Activated naive CD8-positive, alpha-beta T cell treated with anti-CD3 and anti-CD28 coated beads, Interleukin-2, amount 10 ng/mL, durations not matched to agents 7 days and 5 days (primary cell): ENCODE measurements at regions not wholly inside any gene's neighbourhood (a gene's known extent, or its start where the extent isn't known, plus 50 kb on each side); places are given as distances from the start of the nearest gene placed in this dataset.
"Not testable (repeated sequence)": the region's sequence is repeated elsewhere in the genome, so short reads cannot be mapped to it uniquely, and the experiment has no call there.

Source experiments
- ATAC-seq: fragments of 150-1000 bp; cut with Tn5 transposase; one replicate; pipeline ENCODE4 v1.10.0; 2021; ENCODE audit warnings: low read depth, moderate library complexity
- POLR2A ChIA-PET: fragments of 350-600 bp; sonication (Branson Sonifier 250); formaldehyde crosslinking; loops from one replicate; lab custom pipeline; 2021; ENCODE audit warnings: antibody characterized with exemption; lab: Charles Lee
- DNase-seq: peaks from one replicate; pipeline ENCODE4 v3.0.0; 2021
- H3K27ac Mint-ChIP-seq: one replicate; pipeline ENCODE4 v1.8.0; 2022; ENCODE audit warnings: mild to moderate bottlenecking, mixed read lengths
- H3K27me3 Mint-ChIP-seq: one replicate; pipeline ENCODE4 v1.8.0; 2022; ENCODE audit warnings: mild to moderate bottlenecking, moderate library complexity, mixed read lengths
- H3K36me3 Mint-ChIP-seq: one replicate; pipeline ENCODE4 v1.8.0; 2021; ENCODE audit warnings: mild to moderate bottlenecking, mixed read lengths
- H3K4me1 Mint-ChIP-seq: one replicate; pipeline ENCODE4 v1.8.0; 2021; ENCODE audit warnings: mixed read lengths
- H3K4me3 Mint-ChIP-seq: one replicate; pipeline ENCODE4 v1.8.0; 2022; ENCODE audit warnings: mild to moderate bottlenecking, moderate library complexity, mixed read lengths
- H3K9me3 Mint-ChIP-seq: one replicate; pipeline ENCODE4 v1.8.0; 2021; ENCODE audit warnings: mixed read lengths

DNA sequence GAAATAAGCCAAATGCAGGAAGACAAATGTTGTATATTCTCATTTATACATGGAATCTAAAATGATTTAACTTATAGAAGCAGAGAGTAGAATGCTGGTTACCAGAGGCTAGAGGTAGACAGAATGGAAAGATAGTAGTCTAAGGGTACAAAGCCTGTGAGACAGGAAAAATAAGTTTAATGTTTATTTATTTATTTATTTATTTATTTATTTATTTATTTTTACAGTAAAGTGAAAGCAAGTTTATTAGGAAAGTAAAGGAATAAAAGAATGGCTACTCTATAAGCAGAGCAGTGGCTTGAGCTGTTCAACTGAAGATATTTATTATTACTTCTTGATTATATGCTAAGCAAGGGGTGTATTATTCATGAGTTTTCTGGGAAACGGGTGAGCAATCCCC, 203.2 kb downstream of the LAS1L start:
- no peak overlapping the region for H3K27ac Mint-ChIP-seq
- H3K9me3 Mint-ChIP-seq: peaks cover 1% of the 10 kb centered on the region
- H3K27me3 Mint-ChIP-seq: no peaks in the 10 kb centered on the region
- no peak for ATAC-seq
- H3K36me3 Mint-ChIP-seq: no peaks in the 10 kb centered on the region
- POLR2A ChIA-PET: no interaction called here
- H3K4me1 Mint-ChIP-seq: no peaks in the 10 kb centered on the region
- DNase-seq: no peak
- no peak overlapping the region for H3K4me3 Mint-ChIP-seq

DNA sequence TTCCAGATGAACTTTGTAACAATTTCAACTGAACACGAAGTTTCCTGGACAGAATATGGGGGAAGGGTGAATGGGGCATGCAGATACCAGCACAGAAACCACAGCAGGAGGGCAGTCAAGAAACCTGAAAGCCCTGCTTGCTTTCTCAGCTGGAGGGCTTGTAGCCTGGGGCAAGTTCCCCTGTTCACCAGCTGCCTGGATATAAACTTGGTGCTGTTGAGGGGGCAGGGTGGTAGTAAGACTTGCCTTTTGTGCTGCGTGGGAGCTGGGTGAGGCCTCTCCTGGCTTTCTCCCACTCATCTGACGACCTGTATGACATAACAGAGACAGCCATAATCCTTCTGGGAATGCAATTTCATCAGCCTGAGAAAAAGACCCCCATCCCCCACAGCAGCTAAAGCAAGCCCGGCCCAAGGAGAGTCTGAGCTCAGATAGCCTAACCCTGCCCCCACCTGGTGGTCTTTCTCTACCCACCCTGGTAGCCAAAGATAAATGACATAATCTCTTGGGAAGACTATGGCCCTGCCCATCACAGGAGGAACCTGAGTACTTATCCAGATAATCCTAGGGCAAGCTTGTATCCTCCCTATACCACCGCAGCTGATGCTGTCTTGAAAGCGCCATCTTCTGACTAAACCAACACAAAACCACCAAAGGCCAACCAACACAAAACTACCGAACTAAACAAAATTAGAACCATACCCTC, 234.3 kb downstream of the LAS1L start:
- H3K4me3 Mint-ChIP-seq: no peak overlapping the region
- no peaks in the 10 kb centered on the region for H3K36me3 Mint-ChIP-seq
- H3K27me3 Mint-ChIP-seq: no peaks in the 10 kb centered on the region
- POLR2A ChIA-PET: no interaction called here
- DNase-seq (no peak), ATAC-seq (no peak)
- peaks cover 4% of the 10 kb centered on the region for H3K9me3 Mint-ChIP-seq
- H3K27ac Mint-ChIP-seq: no peak overlapping the region
- H3K4me1 Mint-ChIP-seq: no peaks in the 10 kb centered on the region

DNA sequence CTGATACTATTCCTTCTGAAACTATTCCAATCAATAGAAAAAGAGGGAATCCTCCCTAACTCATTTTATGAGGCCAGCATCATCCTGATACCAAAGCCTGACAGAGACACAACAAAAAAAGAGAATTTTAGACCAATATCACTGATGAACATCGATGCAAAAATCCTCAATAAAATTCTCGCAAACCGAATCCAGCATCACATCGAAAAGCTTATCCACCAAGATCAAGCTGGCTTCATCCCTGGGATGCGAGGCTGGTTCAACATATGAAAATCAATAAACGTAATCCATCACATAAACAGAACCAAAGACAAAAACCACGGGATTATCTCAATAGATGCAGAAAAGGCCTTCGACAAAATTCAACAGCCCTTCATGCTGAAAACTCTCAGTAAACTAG, 251.7 kb downstream of the LAS1L start:
- H3K9me3 Mint-ChIP-seq: not testable (repeated sequence)

DNA sequence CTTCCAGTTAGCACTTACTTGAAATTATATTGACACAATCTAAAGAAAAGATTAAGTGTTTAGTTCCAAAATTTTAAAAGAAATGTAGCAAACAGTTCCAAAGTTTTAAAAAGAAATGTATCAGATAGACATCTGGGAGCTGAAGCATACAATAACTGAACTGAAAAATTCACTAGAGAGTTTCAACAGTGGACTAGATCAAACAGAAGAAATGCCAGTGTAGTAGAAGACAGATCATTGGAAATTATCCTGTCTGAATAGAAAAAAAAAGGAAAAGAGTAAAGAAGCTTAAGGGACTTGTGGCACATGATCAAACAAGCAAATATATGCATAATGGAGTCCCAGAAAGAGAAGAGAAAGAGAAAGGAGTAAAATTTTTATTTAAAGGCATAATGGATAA, 261.4 kb downstream of the LAS1L start:
- Mint-ChIP-seq H3K4me3 (no peak overlapping the region), H3K9me3 (peaks cover 6% of the 10 kb centered on the region), H3K27ac (no peak overlapping the region), H3K36me3 (peaks cover 2% of the 10 kb centered on the region), H3K27me3 (no peaks in the 10 kb centered on the region), H3K4me1 (no peaks in the 10 kb centered on the region)
- DNase-seq (no peak), ATAC-seq (no peak)
- POLR2A ChIA-PET: no interaction called here

More for the DNA sequence above, 251.7 kb downstream of the LAS1L start:
- H3K27me3 Mint-ChIP-seq, H3K27ac Mint-ChIP-seq, DNase-seq, ATAC-seq, H3K4me1 Mint-ChIP-seq, POLR2A ChIA-PET, H3K36me3 Mint-ChIP-seq, H3K4me3 Mint-ChIP-seq: not testable (repeated sequence)

DNA sequence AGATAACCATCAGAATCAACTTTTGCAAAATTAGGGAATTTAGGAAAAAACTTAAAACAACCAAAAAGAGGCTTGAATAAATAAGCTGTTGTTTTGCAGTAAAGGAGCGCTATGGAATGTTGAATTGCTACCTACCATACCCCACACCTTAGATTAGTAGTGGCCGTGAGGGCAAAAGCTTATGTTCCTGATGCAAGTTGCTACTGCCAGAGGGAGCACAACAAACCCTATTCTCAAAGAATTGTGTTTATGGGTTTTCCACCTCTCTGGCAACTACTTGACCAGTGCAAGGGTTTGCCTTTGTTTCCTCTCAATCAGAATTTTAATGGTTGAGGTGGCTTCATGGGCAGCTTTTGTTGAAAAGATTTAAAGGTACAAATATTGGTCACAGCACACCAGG, 268.1 kb downstream of the LAS1L start:
- POLR2A ChIA-PET: no interaction called here
- Mint-ChIP-seq H3K9me3 (peaks cover 2% of the 10 kb centered on the region), H3K4me3 (no peak overlapping the region), H3K36me3 (no peaks in the 10 kb centered on the region), H3K27ac (no peak overlapping the region), H3K4me1 (no peaks in the 10 kb centered on the region), H3K27me3 (no peaks in the 10 kb centered on the region)
- DNase-seq (no peak), ATAC-seq (no peak)

DNA sequence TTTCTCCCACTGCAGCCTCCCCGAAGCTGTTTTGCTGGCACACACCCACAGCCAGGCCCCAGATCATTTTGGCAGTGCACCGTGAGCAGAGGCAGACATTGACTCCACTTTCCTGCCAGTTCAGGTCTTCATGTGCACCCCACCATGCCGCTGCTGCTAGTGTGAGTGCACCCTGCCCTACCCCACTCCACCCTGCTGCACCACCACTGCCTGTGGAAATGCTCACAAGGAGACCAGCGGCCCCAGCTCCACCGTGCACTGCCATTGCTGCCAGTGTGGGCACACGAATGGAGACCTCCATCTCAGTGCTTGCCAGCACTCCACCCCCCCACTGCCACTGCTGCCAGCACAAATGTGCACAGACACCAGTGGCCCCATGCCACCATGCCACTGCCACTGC, 277.6 kb upstream of the ZC4H2 start:
- no peak overlapping the region for H3K4me3 Mint-ChIP-seq
- peaks cover 1% of the 10 kb centered on the region for H3K36me3 Mint-ChIP-seq
- no peaks in the 10 kb centered on the region for H3K4me1 Mint-ChIP-seq
- H3K27ac Mint-ChIP-seq: no peak overlapping the region
- ATAC-seq: no peak
- POLR2A ChIA-PET: no interaction called here
- DNase-seq: no peak
- no peaks in the 10 kb centered on the region for H3K27me3 Mint-ChIP-seq
- peaks cover 2% of the 10 kb centered on the region for H3K9me3 Mint-ChIP-seq

DNA sequence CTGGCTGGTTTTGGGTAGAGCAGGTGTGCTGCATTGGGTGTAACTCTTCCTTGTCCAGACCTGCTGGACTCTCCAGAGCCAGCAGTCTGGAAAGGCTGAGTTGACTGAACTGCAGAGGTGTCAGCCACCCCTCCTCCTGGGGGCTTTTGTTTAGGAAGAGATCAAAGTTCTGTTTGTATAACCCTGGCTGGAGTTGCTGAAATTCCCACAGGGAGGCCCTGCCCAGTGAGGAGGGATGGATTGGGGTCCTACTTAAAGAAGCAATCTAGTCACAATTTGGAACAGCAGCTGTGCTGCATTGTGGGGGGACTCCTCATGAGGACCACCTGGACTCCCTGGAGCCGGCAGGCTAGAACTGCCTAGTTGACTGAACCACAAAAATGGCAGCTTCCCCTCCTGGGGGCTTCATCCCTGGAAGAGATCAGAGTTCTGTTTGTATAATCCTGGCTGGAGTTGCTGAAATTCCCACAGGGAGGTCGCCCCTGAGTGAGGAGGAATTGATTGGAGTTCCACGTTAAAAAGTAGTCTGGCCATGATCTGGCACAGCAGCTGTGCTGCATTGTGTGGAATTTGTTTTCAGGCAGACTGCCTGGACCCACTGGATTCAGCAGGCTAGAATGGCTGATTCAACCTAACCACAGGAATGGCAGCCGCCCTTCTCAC, 264.9 kb upstream of the ZC4H2 start:
- no peaks in the 10 kb centered on the region for H3K4me1 Mint-ChIP-seq
- H3K27me3 Mint-ChIP-seq: no peaks in the 10 kb centered on the region
- DNase-seq (no peak), ATAC-seq (no peak)
- peaks cover 4% of the 10 kb centered on the region for H3K36me3 Mint-ChIP-seq
- H3K27ac Mint-ChIP-seq: no peak overlapping the region
- H3K4me3 Mint-ChIP-seq: no peak overlapping the region
- peaks cover 19% of the 10 kb centered on the region for H3K9me3 Mint-ChIP-seq
- POLR2A ChIA-PET: no interaction called here

DNA sequence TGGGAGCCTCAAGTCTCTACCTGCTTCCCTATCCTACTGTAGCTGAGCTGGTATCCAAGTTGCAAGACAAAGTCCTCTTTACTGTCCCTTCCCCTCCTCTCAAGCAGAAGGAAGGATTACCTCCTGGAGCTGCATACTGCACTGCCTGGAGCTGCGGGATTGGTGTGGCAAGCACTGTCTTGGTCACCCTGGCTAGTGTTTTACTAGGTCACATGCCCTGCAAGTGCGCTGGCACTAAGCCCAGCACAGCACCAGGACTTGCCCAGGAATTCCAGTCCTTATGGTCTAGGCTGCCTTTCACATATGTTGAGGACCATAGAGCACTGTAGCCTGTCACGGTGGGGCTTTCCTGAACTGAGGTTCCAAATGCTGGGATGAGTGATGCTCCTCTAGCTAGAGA, 227.3 kb upstream of the ZC4H2 start:
- H3K36me3 Mint-ChIP-seq: no peaks in the 10 kb centered on the region
- no peak overlapping the region for H3K4me3 Mint-ChIP-seq
- no peaks in the 10 kb centered on the region for H3K4me1 Mint-ChIP-seq
- POLR2A ChIA-PET: no interaction called here
- DNase-seq (no peak), ATAC-seq (no peak)
- no peaks in the 10 kb centered on the region for H3K27me3 Mint-ChIP-seq
- H3K9me3 Mint-ChIP-seq: peaks cover 4% of the 10 kb centered on the region
- H3K27ac Mint-ChIP-seq: no peak overlapping the region

DNA sequence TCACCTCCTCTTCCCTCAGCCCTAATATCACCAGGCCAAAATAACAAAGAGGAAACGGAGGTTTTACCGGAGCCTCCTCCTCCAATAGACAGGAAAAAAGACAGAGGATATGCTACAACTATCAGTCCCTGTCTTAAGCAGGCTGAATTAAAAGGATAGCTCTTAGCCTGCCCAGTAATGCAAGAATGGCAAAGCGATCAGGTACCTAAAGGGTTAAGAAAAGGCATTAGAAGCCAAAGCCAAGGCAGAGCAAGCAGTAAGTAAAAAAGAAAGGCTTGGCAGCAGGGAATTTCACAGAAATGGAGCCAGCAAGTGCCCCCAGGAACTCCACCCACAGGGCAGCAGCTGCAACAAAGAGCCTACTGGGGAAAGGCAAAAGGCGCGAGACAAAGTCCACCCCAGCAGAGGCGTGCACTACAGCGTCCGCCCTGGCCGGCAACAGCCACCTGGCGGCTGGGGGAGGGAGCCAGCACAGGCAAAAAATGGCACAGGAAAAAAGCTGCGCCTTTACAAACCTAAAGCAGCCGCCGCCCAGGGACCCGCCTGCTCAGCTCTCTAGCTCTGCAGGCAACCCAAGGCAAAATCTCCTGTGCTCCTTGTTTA, 220.6 kb upstream of the ZC4H2 start:
- no peaks in the 10 kb centered on the region for H3K36me3 Mint-ChIP-seq
- no peak overlapping the region for H3K27ac Mint-ChIP-seq
- ATAC-seq (no peak), DNase-seq (no peak)
- H3K4me1 Mint-ChIP-seq: no peaks in the 10 kb centered on the region
- POLR2A ChIA-PET: no interaction called here
- no peaks in the 10 kb centered on the region for H3K27me3 Mint-ChIP-seq
- peaks cover 3% of the 10 kb centered on the region for H3K9me3 Mint-ChIP-seq
- no peak overlapping the region for H3K4me3 Mint-ChIP-seq

DNA sequence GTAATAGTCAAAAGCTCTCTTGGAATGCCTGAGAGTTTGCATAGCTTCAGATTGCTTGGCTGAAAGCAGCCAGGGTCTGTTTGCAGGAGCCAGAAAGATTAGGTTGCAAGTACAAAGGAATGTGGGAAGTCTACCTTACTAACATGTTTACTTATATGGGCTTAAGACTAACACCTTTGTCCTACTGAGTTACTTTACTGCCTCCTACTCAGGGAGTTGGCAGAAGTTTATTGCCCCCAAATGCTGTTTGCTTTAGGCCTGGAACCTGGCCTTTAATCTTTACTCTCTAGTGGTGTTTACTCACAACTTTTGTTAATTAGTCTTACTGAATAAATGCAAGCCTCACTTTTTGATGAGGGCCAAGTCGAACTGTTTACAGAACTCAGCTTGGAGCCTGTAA, 219.4 kb upstream of the ZC4H2 start:
- Mint-ChIP-seq H3K36me3 (no peaks in the 10 kb centered on the region), H3K27ac (no peak overlapping the region), H3K4me1 (no peaks in the 10 kb centered on the region), H3K27me3 (no peaks in the 10 kb centered on the region), H3K4me3 (no peak overlapping the region), H3K9me3 (no peaks in the 10 kb centered on the region)
- DNase-seq (no peak), ATAC-seq (no peak)
- POLR2A ChIA-PET: no interaction called here

DNA sequence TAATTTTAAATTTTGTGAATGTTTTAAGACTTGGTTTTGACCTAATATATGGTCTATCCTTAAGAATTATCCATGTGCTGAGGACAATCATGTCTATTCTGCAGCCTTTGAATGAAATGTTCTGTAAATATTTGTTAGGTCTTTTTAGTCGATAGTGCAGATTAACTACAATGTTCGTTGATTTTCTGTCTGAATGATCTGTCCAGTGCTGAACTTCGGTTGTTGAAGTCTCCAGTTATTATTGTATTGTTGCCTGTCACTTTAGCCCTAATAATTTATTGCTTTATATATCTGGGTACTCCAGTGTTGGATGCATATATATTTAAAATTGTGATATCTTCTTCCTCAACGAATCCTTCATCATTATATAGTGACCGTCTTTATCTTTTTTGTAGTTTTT, 218.3 kb upstream of the ZC4H2 start:
- H3K27ac Mint-ChIP-seq: no peak overlapping the region
- H3K4me1 Mint-ChIP-seq: no peaks in the 10 kb centered on the region
- POLR2A ChIA-PET: no interaction called here
- H3K36me3 Mint-ChIP-seq: no peaks in the 10 kb centered on the region
- no peaks in the 10 kb centered on the region for H3K27me3 Mint-ChIP-seq
- H3K9me3 Mint-ChIP-seq: no peaks in the 10 kb centered on the region
- H3K4me3 Mint-ChIP-seq: no peak overlapping the region
- ATAC-seq (no peak), DNase-seq (no peak)

DNA sequence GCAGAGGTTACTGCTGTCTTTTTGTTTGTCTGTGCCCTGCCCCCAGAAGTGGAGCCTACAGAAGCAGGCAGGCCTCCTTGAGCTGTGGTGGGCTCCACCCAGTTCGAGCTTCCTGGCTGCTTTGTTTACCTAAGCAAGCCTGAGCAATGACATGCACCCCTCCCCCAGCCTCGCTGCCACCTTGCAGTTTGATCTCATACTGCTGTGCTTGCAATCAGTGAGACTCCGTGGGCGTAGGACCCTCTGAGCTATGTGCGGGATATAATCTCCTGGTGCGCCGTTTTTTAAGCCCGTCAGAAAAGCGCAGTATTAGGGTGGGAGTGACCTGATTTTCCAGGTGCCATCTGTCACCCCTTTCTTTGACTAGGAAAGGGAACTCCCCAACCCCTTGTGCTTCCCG, 187.1 kb upstream of the ZC4H2 start:
- H3K36me3 Mint-ChIP-seq, H3K27me3 Mint-ChIP-seq, POLR2A ChIA-PET, H3K27ac Mint-ChIP-seq, H3K4me3 Mint-ChIP-seq, DNase-seq, H3K4me1 Mint-ChIP-seq, ATAC-seq: not testable (repeated sequence)
- peaks cover 18% of the 10 kb centered on the region for H3K9me3 Mint-ChIP-seq

DNA sequence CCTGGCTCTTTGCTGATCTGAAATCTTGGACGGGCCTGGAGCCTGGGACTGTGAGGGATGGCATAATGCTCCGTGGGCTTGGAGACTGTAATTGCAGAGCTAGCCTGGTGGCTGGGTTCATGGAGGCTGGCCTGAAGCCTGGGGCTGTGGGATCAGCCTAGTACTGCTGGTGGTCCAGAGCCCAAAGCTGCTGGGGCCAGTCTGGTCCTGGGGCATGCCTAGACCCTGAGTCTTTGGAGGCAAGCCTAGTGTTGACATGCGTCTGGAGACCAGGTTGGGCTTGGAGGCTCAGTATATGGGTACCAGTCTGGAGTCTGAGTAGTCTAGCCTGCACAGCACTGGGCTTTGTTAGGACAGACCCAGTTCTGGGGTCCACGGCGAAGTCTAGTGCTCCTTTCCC, 172.0 kb upstream of the ZC4H2 start:
- ATAC-seq (no peak), DNase-seq (no peak)
- H3K27me3 Mint-ChIP-seq: no peaks in the 10 kb centered on the region
- H3K36me3 Mint-ChIP-seq: peaks cover 4% of the 10 kb centered on the region
- H3K27ac Mint-ChIP-seq: no peak overlapping the region
- no peak overlapping the region for H3K4me3 Mint-ChIP-seq
- H3K4me1 Mint-ChIP-seq: no peaks in the 10 kb centered on the region
- H3K9me3 Mint-ChIP-seq: peaks cover 4% of the 10 kb centered on the region
- POLR2A ChIA-PET: no interaction called here

DNA sequence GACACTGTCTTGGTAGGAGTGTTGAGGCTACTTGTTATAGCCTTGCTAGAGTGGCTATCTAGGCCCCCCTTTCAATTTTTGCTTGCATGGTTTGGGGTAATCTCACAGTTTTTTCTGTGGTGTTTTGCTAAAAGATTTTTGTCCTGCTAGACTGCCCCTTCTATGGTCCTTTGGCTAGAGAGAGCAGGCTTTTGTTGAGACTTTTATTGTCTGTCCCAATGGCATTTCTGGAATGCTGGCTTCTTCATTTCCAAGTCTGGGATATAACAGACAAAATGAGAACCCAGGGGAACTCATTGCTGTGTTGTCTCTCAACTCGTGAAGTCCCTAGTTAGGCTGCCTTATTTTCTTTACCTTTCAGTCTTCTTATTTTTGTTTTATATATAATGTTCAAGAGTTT, 160.2 kb upstream of the ZC4H2 start:
- Mint-ChIP-seq H3K4me3 (no peak overlapping the region), H3K27me3 (no peaks in the 10 kb centered on the region), H3K36me3 (peaks cover 6% of the 10 kb centered on the region), H3K9me3 (peaks cover 16% of the 10 kb centered on the region), H3K4me1 (no peaks in the 10 kb centered on the region), H3K27ac (no peak overlapping the region)
- DNase-seq: no peak
- POLR2A ChIA-PET: no interaction called here
- ATAC-seq: no peak
